GM12873 (cell line): ENCODE measurements at regions not wholly inside any gene's neighbourhood (a gene's known extent, or its start where the extent isn't known, plus 50 kb on each side); places are given as distances from the start of the nearest gene placed in this dataset.

Experiments used
- TF ChIP-seq, protein P1 (sequence below): IDR thresholded peaks from 2 replicates; pipeline ENCODE4 v1.5.1; 2012; ENCODE audit warnings: low read depth, mild to moderate bottlenecking, moderate library complexity, low read length, control low read depth; ENCODE audit not compliant: insufficient read depth; ENCODE audit errors: missing control alignments

DNA sequence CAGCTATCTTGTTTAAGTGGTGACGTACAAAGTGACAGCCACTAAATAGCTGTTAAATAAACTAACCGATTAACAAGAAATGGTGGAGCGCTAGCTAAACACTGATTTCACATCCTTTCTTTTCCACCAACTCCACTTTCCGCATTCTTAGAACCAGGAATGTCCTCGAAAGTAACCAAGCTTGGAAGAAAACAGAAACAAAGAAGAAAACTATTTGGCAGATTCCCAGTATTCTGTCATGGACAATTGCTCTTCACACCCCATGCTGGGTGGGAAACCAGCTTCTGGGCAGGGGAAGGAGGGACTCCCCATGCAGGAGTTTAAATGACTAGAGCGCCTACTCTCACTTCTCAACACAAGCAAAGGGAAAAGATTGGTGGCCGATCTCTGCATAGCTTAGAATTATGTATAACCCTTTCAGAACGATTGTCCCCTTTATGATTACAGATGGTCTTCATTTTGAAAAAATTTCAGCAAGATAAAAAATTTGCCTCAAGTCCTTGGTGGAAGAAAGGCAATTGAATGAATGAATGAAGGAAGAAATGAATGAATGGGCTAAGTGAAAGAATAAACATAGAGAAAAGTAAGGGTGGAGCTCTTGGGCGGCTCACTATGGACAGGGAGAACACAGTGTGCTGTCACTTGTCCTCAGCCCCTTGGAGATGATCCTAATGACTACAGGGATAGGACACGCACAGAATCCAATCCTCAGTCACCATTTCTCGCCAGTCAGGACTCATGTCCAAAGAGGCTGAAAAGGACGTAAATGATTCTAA, 148.7 kb upstream of the NEDD9 start:
- TF ChIP-seq, protein P1, sequence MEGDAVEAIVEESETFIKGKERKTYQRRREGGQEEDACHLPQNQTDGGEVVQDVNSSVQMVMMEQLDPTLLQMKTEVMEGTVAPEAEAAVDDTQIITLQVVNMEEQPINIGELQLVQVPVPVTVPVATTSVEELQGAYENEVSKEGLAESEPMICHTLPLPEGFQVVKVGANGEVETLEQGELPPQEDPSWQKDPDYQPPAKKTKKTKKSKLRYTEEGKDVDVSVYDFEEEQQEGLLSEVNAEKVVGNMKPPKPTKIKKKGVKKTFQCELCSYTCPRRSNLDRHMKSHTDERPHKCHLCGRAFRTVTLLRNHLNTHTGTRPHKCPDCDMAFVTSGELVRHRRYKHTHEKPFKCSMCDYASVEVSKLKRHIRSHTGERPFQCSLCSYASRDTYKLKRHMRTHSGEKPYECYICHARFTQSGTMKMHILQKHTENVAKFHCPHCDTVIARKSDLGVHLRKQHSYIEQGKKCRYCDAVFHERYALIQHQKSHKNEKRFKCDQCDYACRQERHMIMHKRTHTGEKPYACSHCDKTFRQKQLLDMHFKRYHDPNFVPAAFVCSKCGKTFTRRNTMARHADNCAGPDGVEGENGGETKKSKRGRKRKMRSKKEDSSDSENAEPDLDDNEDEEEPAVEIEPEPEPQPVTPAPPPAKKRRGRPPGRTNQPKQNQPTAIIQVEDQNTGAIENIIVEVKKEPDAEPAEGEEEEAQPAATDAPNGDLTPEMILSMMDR, result no peak

DNA sequence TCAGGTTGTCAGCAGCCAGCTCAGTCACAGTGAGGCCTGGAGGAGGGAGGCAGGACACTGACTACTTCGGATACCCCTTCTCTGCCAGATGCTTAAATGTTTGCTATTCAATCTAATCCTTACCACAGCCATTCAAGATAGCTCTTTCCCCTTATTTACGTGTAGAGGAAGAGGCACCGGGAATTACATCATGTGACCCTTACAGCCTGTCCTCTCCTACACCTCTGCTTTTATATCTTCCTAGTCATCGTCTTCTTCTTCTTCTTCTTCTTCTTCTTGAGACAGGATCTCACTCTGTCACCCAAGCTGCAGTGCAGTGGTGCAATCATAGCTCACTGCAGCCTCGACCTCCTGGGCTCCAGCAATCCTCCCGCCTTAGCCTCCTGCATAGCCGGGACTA, 148.1 kb upstream of the NEDD9 start:
- TF ChIP-seq, protein P1, result no peak

DNA sequence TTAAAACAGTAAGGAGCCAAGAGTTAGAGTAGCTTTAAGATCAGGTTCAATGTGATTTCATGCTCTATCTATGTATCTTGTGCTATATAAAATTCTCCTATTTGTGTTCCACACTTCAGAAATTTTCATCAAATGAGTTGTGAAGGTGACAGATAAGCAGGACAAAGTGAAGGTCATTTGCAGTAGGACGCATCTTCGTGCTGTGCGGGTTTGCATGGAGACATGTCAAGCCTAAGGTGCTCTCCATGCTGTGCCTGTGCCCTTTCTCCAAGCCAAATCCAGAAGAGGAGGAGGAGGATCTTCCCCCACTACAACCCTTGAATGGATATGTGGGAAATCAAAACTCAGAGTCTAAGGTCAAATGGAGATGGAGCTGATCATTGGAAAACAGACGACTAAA, 147.3 kb upstream of the NEDD9 start:
- TF ChIP-seq, protein P1, result no peak

DNA sequence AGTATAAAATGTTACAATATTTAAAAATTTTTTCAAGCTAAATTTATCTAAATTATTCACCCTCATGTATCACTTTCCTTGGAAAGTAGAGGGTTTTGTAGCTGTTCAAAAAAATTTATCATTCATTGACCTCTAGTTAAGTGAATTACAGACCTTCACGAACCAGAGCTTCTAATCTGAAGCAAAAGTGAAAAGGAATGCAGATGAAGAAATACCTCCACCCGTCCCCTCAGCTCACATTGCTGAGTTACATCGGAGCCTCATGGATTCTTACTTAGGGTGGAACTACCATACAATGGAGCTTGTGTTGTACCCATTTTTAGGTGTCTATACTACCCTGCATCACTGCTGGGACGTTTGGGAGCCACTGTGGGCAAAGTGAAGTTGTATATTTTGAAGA, 146.2 kb upstream of the NEDD9 start:
- TF ChIP-seq, protein P1, result no peak

DNA sequence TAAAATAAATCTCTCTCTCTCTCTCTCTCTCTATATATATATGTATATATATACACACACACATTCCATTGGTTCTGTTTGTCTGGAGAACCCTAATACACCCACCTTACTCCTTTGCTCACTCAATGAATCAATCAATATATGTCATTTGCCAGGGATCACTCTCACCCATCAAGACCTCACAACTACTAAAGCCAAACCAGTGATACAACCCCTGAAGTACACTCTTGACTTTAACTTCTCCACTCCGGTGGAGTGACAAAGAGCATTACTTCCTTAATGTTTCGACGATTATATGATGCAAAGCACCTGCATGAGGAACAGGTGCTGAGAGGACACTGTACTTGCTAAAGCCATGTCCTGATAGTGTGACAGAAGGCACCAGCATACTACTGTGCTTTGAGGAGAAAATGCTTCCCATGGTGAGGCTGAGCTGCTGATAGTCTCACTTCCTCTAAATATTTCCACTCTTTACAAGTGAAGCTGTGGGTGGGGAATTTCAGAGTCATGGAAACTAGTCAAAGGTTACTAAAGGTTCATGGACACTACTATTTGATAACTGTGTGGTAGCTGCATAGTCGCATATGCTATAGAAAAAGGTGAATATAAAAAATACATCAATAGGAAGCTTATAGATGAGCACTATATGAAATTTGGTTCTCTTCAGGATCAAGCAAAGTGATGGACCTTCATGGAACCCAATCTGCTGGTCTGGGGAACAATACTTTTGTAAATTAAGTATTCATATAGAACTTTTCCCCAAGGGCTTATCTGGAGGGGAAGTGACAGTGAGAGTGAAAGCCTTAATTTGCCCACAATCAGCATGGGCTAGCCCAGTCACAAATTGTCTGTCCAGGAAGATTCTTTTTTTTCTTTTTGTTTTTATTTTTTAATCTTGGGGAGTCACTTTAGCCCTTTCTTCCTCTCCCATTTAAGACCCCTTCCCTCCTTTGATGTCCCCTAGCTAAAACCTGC, 141.9 kb upstream of the NEDD9 start:
- TF ChIP-seq, protein P1, result no peak

DNA sequence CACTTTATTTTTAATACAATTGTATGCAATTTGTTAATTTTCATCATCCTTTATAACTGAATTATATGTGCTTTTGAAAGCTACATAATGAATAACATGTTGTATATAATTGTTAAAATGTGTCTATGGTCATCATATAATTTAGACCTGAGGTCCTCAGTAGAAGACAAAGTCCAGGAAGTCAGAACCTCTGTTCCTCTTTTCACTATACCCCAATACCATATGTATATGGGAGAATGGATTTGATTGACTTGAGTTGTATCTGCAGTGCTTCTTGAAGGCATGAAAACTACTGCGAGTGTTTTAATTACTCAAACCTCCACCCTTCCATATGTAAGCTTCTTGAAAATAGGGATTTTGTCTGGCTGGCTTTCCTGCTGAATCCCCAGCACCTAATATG, 140.7 kb upstream of the NEDD9 start:
- TF ChIP-seq, protein P1, result no peak

DNA sequence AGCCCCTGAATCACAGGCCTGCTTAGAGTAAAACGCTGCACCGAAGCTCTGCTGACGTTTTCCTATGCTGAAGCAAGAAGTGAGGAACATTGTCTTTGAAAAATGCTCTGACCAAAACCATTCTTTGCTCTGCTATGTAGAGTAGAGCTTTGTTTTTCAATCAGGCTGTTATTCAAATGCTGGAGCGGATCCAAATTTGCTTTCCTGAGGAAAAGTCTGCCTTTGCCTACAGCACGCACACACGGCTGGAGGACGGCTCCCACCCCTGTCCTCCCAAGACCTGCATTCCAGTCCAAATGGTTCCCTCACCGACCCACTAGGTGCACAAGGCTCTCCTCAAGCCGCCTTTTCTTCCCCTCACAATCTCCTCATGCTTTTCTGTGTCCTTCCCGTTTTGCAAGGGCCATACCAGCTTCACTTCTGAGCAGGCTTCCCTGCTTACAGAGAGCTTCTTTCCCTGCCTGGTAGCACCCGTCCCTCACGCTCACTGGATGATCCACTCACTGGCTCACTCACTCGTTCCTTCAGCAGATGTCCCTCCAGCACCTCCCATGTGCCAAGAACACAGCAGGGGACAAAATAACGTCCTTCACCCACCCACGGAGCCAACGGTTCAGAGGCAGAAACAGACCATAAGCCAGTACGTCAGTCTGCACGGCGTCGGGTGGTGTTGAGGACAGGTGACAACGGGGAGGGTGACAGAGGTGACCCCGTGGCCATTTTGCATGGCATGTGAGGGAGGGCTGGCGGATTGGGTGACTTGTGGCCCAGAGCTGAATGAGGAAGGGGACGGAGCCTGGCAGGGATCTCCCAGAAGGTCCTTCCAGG, 137.9 kb upstream of the NEDD9 start:
- TF ChIP-seq, protein P1, result no peak
